HG03432 (cell line): ENCODE measurements at regions not wholly inside any gene's neighbourhood (a gene's known extent, or its start where the extent isn't known, plus 50 kb on each side); places are given as distances from the start of the nearest gene placed in this dataset.

Experiments used
- ATAC-seq: cut with Tn5 transposase; IDR thresholded peaks from one replicate; pipeline ENCODE4 v1.9.1; 2021; ENCODE audit warnings: mild to moderate bottlenecking, moderate library complexity; ENCODE audit not compliant: unreplicated experiment

DNA sequence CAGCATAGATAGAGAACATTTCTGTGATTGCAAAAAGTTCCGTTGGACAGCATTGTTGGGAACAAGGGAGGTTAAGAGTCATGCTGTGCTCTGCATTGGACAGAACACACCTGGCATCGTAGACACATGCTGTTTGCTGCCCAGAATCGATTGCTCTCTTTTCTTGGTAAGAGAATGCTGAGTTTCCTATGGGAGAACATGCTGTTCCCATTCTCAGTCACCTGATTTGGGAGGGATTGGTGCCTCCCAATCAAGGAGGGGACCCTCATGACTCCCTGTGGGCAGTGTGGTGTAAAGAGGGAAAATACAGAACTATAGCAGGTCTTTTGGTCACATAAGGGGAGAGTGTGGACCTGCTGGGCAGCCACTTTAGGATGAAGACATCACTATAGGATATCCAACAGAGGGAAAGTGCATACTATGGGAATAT is 555.4 kb upstream of the CLINT1 start:
- ATAC-seq: no peak

DNA sequence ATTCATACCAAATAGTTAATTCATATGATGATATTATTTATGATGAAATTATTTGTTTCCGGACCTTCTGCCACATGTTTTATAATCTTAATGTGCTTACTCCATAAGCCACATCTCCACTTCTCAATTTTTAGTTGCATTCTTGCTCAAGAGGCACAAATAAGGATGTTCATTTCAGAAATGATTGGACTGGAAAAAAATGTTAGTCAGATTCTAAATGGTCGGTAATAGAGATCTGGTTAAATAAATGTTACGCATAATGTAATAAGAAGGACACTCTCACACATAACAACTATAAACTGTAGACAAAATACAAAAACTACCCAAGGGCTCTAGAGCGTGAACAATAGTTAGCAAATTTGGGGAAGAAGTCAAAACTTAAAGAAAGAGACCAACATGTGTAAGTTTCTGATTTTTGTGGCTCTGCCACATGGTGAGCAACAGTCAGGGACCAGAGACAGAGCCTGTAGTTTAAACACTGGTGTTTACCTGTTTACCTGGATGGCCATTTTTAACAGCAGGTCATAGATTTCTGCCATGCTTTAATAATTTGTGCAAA is 554.3 kb upstream of the CLINT1 start:
- ATAC-seq: no peak

DNA sequence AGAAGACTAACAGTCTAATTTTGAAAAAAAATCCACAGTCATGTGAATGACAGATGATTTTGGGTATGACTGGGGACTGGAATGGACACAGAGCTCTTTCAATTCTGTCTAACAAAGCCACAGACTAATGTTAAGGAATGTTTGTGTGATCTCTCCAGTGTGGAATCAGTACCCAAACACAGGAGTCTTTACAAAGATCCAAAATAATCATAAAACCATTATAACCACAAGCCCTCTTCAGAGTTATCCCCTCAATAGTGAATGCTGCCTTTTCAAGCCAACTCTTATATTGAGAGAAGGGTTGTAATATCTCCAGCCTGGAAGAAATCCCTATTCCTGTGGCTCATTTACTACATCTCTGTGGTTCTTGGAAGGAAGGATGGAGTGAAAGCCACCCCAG is 552.0 kb upstream of the CLINT1 start:
- no peak for ATAC-seq

DNA sequence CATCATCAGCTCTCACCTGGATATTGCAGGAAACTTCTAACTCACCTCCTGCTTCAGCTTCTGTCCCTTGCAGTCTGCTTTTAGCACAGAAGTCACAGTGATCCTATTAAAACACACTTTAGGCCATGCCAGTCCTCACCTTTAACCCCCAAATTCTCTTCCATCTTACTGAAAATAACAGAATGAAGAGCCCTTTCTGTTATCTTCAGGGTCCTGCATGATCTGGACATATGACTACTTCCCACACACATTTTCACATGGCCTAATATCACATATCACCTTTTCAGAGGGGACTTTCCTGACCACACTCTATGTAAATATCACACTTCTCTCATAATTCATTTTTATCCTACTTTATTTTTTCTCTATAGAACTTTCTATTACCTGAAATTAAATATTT is 550.6 kb upstream of the CLINT1 start:
- ATAC-seq: peak; percentile 79

DNA sequence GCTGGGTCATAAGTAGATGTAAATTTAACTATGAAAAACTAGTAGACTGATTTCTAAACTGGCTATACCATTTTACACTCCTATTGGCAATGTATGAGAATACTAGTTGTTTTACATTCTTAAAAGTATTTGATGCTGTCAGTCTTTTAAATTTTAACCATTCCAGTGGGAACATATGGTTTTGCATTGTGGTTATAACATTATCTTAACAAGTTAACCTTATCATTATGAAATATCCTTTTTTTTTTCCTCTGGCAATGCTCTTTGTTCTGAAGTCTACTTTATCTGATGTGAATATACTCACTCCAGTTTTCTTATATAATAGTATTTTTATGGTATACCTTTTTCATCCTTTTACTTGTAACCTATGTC is 548.9 kb upstream of the CLINT1 start:
- ATAC-seq: no peak

DNA sequence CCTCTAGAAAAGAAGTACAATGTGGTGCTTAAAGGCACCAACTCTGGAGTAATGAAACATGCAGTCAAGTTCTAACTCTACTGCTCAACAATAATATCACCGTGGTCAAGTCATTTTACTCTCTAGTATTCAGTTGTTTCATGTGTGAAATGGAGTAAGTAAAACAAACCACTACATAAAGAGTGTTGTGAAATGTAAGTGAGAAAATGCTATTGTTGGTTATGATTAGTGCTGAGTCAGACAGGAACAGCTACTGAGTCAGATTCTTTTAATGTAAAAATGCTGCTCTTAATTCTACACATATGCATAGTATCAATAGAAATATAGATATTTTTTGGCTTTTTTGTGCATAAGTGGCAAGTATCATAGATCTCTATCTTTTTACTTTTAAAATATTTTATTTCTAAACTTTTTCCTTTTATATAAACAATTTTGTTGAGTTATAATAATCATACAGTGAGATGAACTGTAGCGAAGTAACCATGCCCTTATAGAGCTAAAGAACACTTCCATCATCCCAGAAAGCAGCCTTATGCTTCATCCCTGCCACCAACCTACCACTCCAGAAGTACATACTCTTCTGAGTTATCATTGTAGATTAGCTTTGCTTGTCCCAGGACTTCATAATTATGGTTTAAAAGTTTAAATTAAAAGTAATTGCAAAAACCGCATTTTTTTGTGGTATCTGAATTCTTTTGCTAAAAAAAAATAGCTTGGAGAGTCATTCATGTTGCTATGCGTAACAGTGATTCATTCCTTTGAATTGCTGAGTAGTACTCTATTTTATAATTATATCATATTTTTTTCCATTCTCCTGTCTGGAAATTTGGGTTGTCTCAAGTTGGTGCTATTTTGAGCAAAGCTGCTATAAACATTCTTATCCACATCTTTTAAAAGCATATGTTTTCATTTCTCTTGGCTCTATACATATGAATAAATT is 548.2 kb upstream of the CLINT1 start:
- ATAC-seq: peak; percentile 47

DNA sequence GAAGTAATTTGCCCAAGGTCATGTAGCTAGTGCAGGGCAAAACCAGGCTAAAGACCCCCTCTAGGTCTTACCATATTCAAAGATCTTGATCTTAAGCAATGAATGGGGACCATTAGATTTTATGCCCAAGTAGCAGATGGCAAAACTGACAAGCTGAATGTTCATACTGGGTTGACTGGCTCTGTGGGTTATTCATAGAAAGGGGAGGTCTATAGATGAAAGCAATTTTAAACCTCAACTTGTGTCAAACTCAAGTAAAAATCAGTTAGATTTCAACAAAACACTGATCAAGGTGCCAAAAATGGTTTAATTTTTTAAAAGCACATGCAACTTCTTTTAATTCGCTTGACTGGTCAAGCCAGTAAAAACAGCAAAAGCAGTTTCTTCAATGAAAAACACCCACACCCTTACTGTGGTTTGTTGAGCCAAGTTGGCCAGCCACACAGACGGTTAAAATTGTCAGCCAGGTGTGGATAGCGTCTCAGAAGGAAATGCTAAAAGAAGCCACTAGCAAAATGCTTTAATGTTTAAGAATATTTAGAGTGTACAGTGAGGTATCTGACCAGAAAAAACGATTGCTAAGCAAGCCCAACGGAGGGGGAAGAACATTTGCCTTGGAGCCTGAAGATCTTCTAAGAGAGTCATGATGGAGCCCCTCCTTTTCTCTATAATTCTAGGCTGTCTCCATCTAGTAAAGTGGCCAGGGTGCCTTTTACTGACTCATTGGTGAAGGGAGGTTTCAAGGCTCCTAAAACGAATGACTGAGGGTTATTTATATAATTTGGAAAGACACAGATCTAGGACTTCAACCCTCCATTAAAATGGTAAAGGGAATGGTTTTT is 539.6 kb upstream of the CLINT1 start:
- ATAC-seq: peak; percentile 91

DNA sequence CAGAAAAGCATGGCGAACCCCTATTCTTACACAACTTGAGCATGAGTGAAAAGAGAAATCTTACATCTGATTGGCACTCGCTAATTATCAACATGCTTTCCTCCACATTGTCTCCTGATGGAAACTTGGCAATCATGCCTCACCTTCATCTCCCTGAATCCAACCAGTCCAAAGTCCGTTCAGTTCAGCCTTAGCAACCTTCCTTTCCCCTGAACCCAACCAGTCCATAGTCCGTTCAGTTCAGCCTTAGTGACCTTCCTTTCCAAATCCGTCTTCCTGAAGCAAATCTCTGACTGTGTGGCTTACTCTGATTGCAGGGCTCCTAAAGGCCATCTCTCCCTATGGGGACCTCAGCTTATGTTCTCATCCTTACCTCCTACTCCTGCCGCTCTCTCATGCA is 538.3 kb upstream of the CLINT1 start:
- no peak for ATAC-seq

DNA sequence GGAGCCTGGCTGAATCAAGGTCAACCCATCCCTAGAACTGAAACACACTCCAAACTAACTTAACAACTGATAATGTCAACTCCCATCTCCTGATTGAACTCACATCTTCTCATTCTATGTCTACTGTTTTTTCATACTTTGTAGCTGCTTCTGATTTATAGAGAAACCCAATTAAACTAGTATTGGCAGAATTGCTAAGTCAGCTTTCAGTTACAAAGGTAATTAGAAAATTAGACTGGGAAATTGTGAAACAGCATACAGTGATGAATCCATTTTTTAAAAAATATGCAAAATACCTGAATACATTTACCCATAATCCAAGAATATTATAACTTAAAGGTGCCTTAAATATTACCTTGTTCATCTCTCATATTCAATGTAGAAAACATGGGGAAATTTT is 535.2 kb upstream of the CLINT1 start:
- no peak for ATAC-seq

DNA sequence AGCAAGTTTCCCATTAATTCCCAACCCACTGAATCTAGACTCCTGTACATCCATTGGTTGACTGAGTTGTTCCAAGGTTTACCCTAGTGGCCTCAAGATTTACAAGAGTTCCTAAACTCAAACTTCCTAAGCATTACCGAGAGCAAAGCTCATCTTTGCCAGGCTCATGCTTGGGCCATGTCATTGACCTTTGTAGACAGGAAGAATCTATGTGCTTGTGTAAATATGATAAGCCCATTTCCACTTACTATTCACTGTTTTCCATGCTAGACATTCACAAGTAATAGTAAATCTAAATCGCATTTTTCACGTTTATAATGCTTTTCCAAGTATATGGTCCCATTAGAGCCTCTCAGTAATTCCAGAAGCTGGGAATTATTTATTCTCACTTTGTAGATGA is 534.5 kb upstream of the CLINT1 start:
- no peak for ATAC-seq

DNA sequence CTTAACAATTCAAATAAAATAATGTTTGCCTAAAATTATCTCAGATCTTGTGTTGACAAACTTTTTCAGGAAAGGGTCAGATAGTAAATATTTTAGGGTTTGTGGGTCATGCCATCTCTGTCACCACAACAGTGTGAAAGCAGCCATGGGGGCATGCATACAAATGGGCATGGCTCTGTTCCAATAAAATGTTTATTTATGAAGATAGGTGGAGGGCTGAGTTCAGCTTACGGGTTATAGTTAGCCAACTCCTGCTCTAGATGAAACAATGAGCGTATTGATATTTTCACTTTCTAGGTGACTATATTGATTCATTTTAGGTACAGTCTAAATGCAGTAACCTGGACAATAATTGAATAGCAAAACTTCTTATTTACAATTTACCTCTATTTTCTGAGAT is 533.8 kb upstream of the CLINT1 start:
- ATAC-seq: no peak

DNA sequence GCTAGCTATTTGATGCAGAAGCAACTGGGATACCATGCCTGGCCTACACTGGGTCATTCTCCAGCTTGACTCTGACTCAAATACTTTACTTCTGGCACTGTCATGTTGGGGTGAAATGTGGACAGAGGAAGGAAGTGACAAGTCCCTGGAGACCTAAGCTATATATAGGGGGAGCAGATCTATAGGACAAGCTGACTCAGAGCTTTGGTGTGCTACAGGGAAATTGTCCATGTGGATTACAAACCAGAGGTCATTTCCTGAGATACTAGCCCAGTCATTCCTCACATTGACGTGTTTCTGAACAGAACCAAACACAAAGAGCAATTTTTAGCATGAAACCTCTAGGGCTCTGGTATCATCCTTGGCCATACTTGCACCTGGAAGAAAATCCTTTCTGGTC is 531.6 kb upstream of the CLINT1 start:
- ATAC-seq: peak; percentile 71

DNA sequence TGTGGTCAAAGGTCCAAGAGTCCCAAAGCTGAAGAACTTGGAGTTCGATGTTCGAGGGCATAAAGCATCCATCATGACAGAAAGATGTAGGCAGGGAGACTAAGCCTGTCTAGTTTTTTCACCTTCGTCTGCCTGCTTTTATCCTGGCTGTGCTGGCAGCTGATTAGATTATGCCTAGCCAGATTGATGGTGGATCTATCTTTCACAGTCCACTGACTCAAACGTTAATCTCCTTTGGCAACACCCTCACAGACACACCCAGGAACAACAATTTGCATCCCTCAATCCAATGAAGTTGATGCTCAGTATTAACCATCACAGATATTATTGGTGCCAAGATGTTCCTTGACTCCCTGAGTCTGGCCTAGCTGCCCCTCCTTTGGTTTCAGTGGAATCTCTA is 530.8 kb upstream of the CLINT1 start:
- ATAC-seq: no peak

DNA sequence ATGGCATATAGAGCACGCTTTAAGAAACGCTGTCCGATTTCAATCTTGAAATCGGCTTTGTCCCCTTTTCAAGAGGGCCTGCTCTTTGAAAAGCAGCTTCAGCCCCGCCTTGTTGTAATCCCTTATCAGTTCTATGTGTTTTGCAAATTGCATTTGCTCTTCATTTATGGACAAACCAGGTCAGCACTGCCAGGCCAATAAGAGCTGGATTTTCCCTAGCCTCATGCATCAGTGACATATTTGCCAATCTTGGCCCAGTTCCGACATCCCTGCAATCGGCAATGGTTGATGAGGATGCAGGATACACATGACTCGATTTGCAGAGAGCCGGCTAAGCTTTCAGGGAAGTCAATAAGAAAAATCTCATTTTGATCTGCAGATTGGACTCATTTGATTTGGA is 529.1 kb upstream of the CLINT1 start:
- no peak for ATAC-seq

DNA sequence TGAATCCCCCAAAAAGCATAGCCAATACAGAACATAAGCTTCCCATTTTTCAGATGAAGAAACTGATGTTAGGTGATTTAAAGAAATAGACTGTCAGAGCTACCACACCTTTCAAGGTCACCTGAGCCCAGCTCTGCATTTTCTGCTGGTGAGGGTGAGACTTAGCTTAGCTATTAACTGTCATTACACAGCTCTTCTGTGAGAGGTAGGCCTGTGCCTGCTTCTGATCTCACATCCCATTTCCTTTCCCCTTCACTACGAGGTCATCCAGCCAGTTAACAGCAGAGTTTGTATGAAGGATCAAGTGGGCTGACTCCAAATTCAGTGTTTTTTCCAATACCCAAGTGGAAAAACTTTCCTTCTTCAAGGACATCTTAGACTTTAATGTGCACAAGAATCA is 528.6 kb upstream of the CLINT1 start:
- ATAC-seq: no peak

DNA sequence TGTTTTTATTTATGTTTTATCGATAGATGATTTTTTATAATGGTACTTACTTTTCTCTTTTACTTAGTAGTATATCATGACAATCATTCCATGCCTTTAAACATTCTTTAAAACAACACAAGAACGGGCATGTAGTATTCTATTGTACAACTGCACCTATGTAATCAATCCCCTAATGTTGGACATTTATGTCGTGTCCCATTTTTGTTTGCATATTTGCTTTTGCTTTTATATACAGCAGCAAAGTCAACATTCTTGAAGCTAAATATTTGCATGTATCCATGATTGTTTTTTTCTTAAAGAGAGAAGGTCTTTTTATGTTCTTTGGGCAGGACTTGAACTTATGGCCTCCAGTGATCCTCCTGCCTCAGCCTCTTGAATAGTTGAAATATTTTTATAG is 527.0 kb upstream of the CLINT1 start:
- ATAC-seq: no peak

DNA sequence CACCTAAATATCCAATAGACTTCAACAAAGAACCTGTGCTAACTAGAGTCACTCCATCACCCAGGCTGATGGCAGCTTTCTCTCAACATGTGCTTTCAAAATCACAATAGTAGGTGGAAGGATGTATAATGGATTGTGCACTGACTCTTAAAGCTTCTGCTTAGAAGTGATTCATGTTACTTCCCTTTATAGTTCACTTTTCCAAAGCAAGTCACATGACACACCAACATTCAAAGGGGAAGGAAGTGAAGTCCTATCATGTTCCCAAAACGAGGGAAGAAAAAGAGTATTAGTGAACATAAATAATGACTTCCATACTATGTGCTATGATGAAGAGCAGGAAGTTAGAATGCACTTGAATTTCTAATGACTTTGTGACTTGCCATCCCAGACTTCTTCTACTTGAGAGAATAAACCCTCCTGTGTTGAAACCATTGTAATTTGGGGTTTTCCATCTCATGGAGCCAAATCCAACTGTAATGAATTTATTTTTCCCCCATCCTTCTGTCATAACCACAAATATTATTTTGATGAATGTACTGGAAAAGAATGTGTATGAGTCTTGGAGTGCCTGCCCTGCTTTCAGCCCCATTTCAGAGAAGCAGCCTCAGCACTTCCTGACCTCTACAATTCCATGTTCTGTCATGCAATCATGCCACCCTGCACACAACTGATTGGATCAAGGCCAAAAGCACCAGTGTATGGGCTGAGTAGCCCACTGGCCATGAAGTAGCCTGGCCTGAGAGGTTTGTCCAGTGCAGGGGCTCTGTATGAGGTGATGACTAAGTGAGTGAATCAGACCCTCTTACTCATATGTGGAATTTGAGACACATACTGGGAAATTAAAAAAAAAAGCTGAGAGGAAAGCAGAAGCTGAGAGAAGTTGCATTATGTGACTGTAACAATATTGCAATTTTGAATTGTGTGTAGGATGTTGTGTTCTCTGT is 525.9 kb upstream of the CLINT1 start:
- ATAC-seq: no peak

DNA sequence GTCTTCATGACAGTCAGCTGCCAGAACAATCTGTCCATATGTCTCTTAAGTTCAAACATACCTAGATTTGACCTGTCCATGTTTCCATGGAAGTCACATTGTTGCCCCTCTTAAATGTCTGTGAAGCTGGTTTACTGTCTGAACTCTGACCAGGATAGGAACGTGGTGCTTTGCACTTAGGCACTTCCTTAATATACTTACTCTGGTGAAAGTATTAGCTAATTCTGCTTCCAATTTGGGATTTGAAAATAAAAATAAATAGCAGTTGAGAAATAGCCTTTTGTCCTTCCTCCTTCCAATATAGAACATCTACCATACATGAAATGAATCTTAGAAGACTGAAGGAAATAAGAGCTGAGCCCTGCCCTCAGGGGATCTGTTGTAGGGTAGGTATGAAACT is 524.5 kb upstream of the CLINT1 start:
- ATAC-seq: no peak

DNA sequence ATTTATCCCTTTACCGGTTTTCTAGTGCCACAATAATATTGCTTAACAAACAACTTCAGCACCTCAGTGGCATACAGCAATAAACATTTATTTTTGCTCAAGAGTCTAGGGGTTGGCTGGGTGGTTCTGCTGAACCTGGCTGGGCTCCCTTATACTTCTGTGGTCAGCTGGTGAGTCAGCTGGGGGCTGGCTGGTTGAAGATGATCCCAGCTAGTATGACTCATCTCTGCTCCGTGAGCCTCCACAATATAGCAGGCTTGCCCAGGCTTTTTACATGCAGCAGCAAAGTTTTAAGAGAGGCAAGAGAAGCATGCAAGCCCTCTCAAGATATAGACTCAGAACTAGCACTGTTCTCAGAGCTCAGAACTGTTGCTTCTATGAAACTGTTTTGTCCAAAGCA is 523.5 kb upstream of the CLINT1 start:
- ATAC-seq: peak; percentile 98

DNA sequence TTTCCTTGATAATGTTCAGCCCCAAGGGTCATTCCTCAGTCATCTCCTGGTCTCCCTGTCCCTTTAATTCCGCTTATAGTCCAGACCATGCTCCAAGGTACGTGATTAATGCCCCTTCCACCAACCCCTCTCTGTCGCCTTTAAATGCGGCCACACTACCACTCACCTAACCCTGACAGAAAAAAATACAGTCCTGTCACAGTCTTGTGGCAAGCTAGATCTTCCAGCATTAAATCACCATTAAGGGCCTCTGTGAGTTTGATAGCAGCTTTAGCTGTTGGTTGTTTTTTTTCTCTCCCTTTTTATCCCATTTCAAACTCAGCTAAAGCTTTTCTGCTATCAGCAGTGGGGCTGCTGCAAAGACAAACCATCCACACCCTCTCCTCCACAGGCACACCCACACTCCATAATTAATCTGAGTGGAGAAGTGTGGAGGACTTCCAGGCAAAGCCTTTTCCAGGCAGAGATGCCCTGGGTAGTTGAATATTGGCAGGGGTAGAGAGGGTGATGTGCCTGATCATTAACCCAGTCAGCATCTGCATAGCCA is 522.7 kb upstream of the CLINT1 start:
- ATAC-seq: no peak
